OCI-LY7 (cell line): ENCODE measurements at regions not wholly inside any gene's neighbourhood (a gene's known extent, or its start where the extent isn't known, plus 50 kb on each side); places are given as distances from the start of the nearest gene placed in this dataset.

Experiments
- CTCF ChIP-seq: fragments of 200-600 bp; sonication (generic); conservative IDR thresholded peaks from 2 replicates; pipeline ENCODE4 v1.5.1; 2014; ENCODE audit warnings: mild to moderate bottlenecking, antibody characterized with exemption, low read length, moderate library complexity, mixed read lengths
- EZH2phosphoT487 ChIP-seq: fragments of 200-600 bp; sonication (generic); IDR thresholded peaks from 2 replicates; pipeline ENCODE4 v1.6.1; 2018; ENCODE audit warnings: low read depth, borderline replicate concordance, mild to moderate bottlenecking, mixed run types, antibody characterized with exemption, low read length, moderate library complexity, mixed read lengths

GRCh38 chr22:49146511-49146910 is 681.2 kb downstream of the BRD1 start:
- TF ChIP-seq CTCF (no peak), EZH2phosphoT487 (no peak)
